WI38 (cell line): ENCODE measurements at regions not wholly inside any gene's neighbourhood (a gene's known extent, or its start where the extent isn't known, plus 50 kb on each side); places are given as distances from the start of the nearest gene placed in this dataset.

Experiments used
- H3K4me3 ChIP-seq: 2 replicates; pipeline ENCODE4 v1.5.1; 2011; ENCODE audit warnings: low read depth, mild to moderate bottlenecking, control low read depth, low read length
- TF ChIP-seq, protein P1 (sequence below): IDR thresholded peaks from 2 replicates; pipeline ENCODE4 v1.5.1; 2012; ENCODE audit warnings: low read depth, mild to moderate bottlenecking, control low read depth, low read length

DNA sequence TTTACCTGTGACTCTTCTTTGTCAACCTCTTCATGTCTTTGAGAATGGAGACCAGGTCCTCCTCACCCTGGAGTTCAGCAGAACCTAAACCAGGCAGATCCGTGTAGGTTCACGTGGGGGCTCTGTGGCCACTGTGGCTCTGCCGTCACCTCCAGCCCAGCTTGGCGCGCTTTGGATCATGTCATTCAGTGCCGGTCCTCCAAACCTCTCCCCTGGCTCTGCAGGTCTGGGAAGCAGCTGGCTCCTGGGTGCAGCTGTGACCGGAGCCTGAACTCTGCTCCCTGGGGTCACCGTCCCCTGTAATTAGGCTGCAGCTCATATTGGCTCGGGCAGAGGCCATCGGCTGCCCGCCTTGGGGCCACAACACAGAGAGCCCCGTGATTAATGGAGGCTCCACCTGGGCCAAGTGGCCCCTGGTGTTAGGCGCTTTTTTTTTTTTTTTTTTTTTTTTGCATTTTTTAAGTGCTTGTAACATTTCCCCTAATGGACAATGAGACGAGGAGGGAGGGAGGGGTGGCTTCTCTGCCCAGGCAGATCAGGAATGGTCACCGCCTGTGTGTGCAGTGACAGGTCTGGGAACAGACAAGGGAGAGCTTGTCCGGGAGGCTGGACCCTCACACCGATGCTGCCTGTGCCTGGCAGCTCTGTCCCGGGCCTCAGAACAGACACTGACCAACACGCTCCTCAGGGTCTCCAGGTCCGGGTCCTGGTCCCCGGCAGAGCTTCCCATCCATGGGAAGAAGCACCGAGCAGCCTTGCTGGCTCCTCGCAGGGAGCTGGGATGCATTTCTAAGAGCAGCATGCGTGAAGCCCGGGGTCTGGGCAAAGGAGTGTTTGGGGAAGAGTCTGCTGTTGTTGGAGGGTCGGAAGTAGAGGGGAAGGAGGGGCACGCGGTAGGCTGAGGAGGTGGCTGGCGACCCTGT is 247.9 kb downstream of the SEC14L1 start:
- TF ChIP-seq, protein P1, sequence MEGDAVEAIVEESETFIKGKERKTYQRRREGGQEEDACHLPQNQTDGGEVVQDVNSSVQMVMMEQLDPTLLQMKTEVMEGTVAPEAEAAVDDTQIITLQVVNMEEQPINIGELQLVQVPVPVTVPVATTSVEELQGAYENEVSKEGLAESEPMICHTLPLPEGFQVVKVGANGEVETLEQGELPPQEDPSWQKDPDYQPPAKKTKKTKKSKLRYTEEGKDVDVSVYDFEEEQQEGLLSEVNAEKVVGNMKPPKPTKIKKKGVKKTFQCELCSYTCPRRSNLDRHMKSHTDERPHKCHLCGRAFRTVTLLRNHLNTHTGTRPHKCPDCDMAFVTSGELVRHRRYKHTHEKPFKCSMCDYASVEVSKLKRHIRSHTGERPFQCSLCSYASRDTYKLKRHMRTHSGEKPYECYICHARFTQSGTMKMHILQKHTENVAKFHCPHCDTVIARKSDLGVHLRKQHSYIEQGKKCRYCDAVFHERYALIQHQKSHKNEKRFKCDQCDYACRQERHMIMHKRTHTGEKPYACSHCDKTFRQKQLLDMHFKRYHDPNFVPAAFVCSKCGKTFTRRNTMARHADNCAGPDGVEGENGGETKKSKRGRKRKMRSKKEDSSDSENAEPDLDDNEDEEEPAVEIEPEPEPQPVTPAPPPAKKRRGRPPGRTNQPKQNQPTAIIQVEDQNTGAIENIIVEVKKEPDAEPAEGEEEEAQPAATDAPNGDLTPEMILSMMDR: no peak
- no peak overlapping the region for H3K4me3 ChIP-seq

- TF ChIP-seq, protein P1: no peak
- no peak overlapping the region for H3K4me3 ChIP-seq
Observed at GRCh38 chr17:77390870-77391269, 250.1 kb downstream of the SEC14L1 start.

DNA sequence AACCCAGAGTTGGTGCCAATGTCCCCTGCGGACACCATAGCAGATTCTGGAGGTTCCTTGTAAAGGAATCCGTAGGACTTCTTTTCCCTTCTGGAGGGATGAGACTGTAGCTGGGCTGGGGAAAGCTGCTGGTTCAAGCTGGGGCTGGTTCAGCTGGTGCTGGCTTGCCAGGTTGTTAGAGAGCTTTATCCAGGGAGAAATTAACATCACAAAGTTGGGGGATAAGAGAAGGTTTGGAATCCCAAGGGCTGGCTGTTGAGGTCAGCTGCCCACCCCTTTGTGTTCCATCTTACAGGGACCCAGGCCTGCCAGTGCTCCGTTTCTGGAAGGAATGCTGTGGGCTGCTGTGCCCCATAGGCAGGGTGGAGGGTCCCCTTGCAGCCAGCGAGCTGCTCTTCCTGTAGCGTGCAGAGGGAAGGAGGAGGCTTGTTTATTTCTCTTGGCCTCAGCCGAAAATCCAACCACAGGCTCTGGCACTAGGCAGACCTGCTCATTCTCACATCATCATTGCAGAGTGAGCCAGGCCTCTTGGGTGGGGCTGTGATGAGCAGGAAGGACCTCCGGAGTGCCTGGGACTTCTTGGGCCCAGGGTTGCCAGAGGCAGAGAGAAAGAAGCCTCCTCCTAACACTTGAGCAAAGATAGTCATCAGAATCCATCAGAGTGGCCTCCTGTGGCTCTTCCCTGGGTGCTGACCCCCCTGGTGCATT is 251.1 kb downstream of the SEC14L1 start:
- TF ChIP-seq, protein P1: no peak
- H3K4me3 ChIP-seq: peak overlapping the region; percentile 24; the same call in 1 of the 2 replicates

- peak overlapping the region; percentile 24 for H3K4me3 ChIP-seq
- TF ChIP-seq, protein P1: no peak
Observed at GRCh38 chr17:77392376-77393273, 251.9 kb downstream of the SEC14L1 start.

GRCh38 chr17:77393274-77393600 is 252.5 kb downstream of the SEC14L1 start:
- H3K4me3 ChIP-seq: no peak overlapping the region
- TF ChIP-seq, protein P1: no peak

GRCh38 chr17:77393867-77394539 is 253.2 kb downstream of the SEC14L1 start:
- no peak overlapping the region for H3K4me3 ChIP-seq
- TF ChIP-seq, protein P1: no peak
